HG03108 (cell line): ENCODE measurements at regions not wholly inside any gene's neighbourhood (a gene's known extent, or its start where the extent isn't known, plus 50 kb on each side); places are given as distances from the start of the nearest gene placed in this dataset.
"Not testable (repeated sequence)": the region's sequence is repeated elsewhere in the genome, so short reads cannot be mapped to it uniquely, and the experiment has no call there.

Experiments
- ATAC-seq: cut with Tn5 transposase; IDR thresholded peaks from one replicate; pipeline ENCODE4 v1.9.1; 2021; ENCODE audit warnings: moderate library complexity; ENCODE audit not compliant: unreplicated experiment

GRCh38 chr6:6474170-6474920 is 114.2 kb upstream of the LY86 start:
- ATAC-seq: no peak

GRCh38 chr6:6479785-6480184 is 108.7 kb upstream of the LY86 start:
- ATAC-seq: no peak

- no peak for ATAC-seq
Observed at GRCh38 chr6:6482256-6482655, 106.3 kb upstream of the LY86 start.

- ATAC-seq: no peak
Observed at GRCh38 chr6:6483168-6483567, 105.4 kb upstream of the LY86 start.

- no peak for ATAC-seq
Observed at GRCh38 chr6:6483733-6484132, 104.8 kb upstream of the LY86 start.

- no peak for ATAC-seq
Observed at GRCh38 chr6:6484681-6485080, 103.8 kb upstream of the LY86 start.

DNA sequence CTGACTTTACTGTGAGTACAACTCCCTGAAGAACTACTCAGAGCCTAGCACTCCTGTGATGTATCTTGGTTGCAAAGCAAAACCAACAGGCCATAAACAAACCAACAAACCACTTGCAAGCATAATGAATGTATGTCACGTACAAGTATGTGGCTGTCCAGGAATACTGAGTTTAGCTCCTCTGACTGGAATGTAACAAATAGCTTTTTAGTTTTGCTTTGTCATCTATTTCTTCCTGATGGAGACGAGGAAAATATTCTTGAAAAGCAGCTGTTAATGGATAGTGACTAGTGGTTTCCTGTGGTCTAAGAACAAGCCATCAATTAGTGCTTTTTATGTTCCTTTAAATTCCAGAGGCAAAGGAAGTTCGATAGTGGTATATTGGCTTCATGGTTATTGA is 101.9 kb upstream of the LY86 start:
- no peak for ATAC-seq

DNA sequence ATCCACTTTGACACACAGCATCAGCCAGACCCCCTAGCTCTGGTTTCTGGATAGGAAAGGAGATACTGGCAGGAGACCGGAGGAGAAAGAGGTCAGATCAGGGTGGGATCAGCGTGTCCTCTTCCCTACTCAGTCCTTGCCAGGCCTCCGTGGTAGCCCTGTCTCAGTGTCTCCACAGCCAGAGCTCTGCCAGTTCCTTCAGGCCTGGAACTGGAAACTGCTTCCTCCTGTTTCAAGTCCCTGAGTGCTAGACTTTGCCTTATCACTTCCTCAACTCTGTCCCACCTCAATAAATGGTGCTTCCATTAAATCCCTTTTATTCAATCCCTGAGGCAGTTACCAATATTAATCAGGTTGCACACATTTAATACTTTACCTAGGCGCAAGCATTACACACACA is 96.8 kb upstream of the LY86 start:
- no peak for ATAC-seq

GRCh38 chr6:6492675-6493074 is 95.8 kb upstream of the LY86 start:
- ATAC-seq: no peak

- ATAC-seq: not testable (repeated sequence)
Observed at GRCh38 chr6:6494139-6494538, 94.4 kb upstream of the LY86 start.

GRCh38 chr6:6494677-6495076 is 93.8 kb upstream of the LY86 start:
- no peak for ATAC-seq

DNA sequence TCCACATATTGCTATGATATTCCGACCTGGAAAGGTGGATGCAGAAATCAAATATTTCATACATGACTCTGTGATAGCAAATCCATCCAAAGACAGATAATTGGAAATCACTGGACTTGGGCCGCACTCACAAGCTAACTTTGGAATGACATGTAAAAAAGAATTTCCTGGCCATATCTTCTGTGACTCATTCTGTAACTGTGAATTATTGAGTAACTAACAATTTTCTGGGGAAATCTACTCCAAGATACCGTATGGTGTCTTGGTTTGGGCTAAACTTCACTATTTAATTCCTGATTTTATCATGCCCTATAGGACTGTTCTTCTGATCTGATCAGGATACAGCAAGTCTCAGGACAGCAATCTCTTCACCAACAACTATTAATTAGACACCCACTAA is 92.7 kb upstream of the LY86 start:
- no peak for ATAC-seq

- ATAC-seq: no peak
Observed at GRCh38 chr6:6497541-6497940, 91.0 kb upstream of the LY86 start.

GRCh38 chr6:6497976-6498375 is 90.5 kb upstream of the LY86 start:
- ATAC-seq: no peak

- ATAC-seq: no peak
Observed at GRCh38 chr6:6503191-6503590, 85.3 kb upstream of the LY86 start.

DNA sequence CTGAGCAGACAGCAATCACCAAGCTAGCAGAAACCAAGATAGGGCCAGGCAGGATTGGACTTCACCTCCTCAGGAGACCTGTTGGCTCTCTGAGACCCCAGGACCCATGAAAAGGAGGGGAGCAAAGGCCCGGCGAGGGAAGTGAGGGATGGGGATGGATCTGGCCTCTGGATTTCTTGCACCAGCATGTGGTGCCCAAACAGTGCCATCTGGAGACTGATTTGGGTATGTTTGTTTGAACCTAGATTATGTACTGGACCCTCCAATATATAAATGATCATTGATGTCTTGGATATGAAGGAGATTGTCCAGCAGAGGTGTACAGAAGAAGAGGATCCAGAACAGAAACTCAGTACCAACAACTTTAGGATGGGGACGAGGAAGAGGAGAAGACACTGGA is 83.4 kb upstream of the LY86 start:
- ATAC-seq: no peak

DNA sequence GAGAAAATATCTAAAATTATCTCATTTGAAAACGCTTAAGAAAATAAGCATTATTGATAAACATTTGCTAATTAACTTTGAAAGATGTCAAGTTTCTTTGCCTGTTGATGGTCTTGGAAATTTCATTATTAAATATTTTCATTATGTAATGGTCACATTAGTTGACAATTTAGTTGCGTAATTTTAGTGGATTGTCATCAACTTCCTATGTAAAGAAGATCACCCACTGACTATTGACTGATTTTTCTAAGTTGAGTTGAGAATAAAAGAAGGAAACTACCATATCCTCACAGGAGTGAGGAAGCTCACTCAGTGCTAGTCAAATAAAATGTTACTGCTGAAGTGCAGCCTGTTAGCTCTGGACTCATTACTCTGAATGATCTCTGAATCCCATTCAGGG is 79.9 kb upstream of the LY86 start:
- no peak for ATAC-seq

- ATAC-seq: no peak
Observed at GRCh38 chr6:6509284-6509683, 79.2 kb upstream of the LY86 start.

DNA sequence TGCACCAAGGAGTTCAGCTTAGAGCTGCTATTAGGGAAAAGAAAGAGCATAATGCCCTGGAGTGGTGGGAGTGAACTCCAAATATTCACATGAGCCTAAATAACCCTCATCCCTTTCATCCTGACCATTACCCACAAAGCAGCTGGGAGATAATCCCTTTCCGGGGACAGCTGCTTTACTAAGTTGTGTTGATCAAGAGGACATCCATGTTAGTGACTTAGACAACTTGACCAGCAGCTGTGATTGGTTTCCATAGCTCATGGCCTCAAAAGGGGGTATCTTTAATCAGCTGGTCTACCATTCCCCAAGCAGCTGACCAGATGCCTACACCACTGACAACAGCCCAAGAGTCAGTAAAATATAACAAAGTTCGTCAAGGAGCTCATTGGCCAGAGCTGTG is 75.8 kb upstream of the LY86 start:
- ATAC-seq: no peak

DNA sequence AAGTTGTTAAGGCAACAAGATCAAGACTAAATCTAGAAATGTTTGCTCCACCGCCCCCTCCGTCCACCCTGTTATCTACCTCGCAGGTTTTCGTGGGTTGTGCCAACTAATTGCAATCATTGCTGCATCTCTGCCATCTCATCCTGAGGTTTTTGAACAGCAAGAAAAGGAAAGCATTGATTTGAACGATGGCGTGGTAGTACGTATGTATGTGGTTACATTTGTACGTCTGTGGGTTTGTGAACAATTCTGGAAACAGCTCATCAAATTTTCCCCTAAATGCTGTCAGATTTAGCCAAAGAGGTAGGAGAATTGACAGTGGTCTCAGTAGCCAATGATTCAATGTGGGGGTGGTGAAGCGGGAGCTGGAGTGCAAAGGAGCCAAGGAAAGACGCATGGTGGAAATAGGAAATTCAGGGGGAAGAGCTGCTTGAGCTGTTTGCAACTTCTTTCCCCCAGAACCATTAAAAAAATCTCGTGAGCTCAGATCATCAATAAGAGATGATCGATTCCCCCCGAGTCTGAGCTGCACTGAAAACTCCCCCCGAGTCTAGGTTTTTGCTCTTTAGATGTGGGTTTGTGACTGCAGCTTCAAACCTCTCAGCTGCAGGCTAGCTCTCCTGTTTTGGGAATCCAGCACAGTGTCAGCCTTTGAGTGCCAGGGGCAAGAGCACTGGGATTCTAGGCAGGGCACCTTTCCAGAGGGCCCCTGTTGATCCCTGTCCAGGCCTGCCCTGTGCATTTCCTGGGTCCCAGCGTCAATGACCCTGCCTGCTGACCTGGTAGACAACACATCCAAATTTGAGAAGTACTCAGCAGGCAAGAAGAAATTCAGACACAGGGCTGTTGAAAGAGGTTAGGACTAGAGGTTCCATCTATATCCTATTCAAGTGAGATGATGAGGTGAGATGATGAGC is 72.6 kb upstream of the LY86 start:
- ATAC-seq: no peak

GRCh38 chr6:6516666-6517458 is 71.7 kb upstream of the LY86 start:
- no peak for ATAC-seq
